Hepatic stellate cell (primary cell): ENCODE measurements at regions not wholly inside any gene's neighbourhood (a gene's known extent, or its start where the extent isn't known, plus 50 kb on each side); places are given as distances from the start of the nearest gene placed in this dataset.
A peak's percentile ranks its signal among the peaks of the same experiment; 100 is the strongest.

Source experiments
- DNase-seq: peaks from one replicate; pipeline ENCODE4 v3.0.0; 2011; ENCODE audit warnings: low spot score

DNA sequence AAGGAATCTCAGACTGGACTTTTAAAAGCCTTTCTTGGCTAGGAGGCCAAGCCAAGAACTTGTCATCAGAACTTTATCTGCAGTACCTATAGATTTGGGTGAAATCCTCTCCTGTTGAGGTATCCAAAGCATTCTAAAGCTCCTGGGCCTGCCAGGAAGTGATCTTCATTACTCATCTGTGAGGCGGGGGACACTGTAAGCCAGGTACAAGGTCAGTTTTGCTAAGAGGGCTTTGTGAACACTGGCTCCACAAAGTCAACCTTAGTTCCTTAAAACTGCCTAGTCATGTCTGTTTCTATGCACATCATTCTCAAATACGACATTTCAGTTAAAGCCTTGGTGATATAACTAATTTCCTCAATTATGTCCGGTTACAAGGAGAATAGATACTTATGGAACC lies 236.7 kb downstream of the PIK3R1 start:
- DNase-seq: no peak

DNA sequence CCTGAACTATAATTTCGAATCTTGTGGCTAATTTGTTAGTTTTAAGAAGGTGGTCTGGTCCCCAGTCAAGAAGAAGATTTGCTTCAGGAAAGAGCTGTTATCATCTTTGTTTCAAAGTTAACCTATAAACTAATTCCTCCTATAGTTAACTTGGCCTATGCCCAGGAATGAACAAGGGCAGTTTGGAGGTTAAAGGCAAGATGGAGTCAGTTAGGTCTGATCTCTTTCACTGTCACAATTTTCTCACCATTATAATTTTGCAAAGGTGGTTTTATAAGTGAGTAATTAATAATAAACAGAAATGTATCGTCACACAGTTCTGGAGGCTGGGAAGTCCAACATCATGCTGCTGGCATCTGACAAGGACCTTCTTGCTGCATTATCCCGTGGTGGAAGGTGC lies 238.6 kb downstream of the PIK3R1 start:
- DNase-seq: no peak

DNA sequence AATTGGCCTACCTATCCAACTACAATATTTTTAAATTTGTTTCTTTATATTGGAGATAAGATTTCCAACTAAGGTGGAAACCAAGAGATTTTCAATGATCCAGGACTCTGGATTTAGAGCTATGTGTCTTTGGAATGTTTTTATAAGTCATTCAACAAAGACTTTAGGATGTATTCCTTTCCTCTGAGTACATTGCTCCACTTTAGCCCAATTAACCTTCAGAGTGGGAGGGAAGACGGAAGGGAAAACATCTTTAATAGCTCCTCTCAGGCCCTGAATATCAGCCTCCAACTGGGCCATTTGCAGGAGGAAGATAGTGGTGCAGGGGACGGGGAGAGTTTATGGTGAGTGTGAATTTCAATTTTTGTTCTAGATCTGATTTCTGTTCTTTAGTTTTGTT lies 239.2 kb downstream of the PIK3R1 start:
- DNase-seq: no peak

DNA sequence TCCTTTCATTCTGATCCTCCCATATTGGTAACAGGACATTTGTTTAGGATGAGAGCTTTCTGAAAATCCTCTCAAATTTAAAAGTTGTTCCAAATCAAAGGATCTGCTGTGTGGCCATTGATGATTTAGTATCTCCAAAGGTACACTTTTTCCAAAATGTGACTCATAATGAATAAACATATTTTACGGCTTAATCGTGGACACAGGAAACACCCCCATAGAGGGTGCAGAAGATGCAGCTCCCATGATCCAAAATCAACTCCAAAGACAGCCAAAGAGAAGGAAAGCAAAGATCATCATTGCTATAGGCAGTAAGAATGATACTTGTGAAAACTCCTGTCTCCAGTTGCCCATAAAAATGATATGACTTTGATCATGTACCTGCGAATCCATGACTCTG lies 239.7 kb downstream of the PIK3R1 start:
- no peak for DNase-seq

DNA sequence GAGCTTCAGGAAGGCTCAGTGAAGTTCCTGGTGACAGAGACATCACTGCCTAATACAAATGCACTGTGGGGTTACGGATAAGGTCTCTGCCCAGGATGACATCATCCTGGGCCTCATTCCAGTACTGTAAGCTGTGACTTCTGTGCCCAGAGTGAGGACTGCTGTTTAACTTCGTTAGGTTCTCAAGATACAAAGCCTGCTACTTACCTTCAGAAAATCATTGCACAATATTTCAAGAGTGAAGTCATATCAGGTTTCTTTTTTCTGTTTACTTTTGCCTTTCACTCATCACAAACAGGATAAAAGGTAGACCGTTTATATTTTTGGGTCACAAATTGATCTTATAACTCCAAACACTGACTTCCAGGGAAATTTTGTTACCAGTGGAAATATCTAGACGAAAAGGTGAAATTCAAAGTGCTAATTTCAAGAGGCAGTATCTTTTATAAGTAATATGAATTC lies 241.2 kb downstream of the PIK3R1 start:
- DNase-seq: peak; percentile 19

DNA sequence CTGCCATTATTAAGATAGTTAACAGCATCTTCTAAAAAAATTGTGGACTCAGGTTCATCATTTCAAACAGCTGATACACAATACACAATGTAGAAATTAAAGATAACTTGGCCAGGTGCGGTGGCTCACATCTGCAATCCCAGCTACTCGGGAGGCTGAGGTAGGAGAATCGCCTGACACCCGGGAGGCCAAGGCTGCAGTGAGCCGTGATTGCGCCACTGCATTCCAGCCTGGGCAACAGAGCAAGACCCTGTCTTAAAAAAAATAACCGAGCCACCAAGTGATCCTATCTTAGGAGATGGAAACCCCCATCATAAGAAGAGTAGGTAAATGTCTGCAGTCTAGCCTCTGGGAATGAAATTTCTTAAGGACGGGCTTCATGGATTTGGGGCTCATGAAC lies 241.7 kb downstream of the PIK3R1 start:
- no peak for DNase-seq

DNA sequence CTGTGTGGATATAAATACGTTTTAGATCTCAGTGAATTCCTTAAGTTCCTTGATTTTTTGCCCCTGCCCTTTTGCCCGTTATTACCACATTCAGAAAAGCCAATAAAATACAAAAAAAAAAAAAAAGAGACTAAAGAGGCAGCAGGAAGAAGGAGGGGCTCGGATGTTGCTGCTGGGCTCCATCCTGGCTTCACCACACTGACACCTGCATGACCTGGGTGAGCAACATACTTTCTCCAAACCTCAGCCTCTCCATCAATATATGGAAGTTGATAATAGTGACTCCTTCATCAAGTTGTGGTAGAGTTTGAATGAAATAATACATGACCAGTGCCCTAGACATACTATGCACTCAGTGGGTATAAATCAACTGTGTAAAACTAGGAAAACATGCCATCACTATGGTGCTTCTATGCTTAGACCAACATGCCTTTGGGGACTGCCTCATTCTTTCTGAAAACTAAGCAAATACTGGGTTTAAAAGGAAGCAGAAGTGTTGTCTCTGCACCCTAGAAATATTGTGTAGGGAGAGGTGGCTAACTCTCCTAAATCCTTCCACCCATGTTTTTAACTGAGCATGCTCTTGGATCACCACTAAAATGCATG lies 243.0 kb downstream of the PIK3R1 start:
- DNase-seq: no peak

DNA sequence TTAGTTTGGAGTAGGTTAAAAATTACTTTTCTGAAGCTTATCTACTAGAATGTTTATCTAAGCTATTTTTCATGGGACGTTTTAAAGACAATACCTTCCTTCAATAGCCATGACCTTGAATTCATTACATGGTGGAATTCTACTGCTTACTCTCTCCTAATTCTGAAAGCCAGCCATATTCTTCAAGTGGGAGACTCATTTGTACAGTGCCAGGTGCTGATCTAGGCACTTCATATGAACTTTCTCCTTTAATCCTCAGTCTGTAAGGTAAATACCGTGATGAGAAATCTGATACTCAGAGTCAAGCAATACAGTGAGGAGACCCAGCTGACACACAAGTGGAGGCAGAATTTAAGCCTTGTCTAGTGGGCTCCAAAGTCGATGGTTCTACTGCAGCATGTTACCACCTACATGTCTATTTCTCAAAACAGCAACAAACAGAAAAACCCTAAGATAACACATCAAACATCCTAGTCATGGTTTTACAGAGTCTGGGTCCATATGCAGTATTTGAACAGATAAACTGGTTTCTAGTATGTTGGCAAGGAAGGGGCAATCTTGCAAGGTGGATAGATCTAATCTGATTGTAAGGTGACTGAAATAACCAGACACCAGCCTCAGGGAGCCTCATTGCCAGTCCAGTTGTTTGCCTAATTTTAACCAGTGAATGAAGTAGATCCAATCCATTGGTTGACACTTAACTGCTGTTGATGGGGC lies 243.7 kb downstream of the PIK3R1 start:
- no peak for DNase-seq

DNA sequence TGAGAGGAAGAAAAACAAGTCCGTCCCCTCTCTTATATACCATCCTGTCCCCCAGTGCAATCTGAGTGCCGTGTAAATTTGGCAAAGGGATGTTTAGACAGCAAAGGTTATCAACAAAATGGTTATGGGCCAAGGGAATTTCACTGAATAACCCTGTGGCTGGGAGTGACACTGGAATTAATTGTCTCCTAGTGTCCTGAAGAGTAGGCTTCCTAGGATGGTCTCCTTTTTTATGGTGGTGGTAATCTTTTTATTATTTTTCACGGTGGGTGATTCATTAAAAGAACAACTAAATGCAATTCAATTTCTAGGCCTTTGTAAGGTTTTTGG lies 244.2 kb downstream of the PIK3R1 start:
- no peak for DNase-seq

DNA sequence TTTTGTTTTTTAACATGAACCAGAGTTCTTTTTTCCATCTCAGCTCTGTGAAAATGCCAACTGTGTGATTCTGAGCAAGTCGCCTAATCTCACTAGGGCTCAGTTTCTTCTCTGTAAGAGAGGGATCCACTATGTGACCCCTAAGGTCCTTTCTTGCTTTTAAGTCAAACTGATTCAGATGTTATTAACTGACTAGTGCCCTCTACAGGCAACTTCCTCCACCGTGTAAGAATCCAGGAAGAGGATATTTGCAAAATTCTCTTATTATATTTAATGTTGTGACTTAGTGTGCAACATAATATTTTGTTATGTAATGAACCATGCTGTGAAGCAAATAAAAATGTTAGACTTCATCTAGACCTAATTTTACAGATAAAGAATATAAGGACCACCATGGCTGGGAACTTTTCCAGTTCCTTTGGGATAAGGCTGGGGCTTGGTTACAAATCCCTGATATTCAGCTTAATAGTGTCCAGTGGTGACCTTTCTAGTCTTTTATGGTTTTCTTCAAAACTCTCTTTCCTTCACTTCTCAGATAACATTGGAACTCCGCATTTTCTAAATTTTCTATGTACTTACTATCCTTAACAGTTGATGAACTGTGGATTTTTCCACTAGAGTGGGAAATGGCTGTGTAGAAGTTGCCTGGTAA lies 244.7 kb downstream of the PIK3R1 start:
- DNase-seq: peak; percentile 16

DNA sequence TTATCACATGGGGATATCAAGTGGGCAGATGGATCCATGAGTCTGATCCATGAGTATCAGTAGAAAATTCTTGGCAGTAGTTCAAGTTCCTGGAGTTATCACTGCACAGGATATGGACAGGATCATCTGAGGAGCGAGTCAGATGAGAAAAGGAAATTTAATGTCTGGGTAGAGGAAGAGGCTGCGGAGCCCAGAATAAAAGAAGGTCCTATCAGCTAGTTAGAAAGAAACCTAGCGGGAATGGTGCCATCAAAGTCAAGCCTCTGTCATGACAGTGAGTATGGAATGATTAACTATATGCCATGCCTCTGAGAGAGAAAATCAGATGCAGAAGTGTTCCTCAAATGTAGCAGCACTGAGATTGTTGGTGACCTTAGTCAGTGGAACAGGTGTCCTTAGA lies 248.1 kb downstream of the PIK3R1 start:
- DNase-seq: no peak

DNA sequence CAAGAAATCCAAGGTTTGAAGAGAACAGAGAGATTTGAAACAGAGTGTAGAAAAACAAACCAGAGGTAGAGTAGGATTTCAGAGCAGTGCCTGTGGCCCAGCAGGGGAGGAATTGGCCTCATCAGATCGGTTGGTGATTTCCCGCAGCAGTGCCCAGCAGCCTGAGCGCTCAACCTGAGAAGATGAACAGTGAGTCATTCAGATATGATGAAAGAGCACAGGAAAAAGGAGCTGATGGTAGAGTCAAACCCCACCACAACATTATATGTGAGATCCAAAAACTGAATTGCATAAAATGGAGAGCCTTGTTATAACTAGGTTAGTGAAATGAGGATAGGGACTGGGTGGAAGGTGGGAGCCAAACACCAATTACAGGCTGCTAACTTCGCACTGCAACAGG lies 248.9 kb downstream of the PIK3R1 start:
- DNase-seq: no peak

DNA sequence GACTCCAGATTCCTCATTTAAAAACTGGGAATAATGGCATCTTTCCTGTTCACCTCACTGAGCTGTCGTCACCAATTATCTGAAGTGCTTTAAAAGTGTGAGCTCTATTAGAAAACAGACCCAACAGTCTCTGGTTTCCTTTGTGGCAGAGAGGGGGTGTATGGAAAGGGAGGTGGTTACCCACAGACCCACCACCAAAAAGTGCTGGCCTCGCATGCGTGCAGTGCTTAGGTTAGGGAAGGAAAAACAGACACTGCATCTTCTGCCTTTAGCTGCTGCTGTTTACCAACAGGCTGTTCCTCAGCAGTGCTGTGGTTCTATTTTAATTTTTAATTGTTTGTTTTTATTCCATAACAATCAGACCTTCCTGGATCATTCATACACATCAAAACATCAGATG lies 249.6 kb downstream of the PIK3R1 start:
- no peak for DNase-seq

DNA sequence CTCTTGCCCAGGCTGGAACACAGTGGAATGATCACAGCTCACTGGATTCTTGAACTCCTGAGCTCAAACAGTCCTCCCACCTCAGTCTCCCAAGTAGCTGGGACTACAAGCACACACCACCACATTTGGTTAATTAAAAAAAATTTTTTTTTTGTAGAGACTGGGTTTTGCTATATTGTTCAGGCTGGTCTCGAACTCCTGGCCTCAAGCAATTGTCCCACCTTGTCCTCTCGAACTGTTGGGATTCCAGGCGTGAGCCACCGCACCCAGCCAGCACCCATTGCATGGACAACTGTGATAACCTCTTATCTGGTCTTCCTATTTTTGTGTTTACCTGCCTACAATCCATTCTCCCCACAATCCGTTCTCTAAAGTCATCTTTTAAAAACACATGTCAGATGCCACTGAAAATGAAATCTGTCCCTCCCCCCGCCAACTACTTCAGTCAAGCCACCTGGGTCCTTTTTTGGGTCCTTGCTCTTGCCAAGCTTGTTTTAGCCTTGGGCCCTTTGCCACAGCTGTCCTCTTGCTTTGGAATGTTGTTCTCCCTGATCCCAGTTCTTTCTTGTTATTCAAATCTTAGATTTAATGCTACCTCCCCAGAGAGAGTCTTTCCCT lies 250.5 kb downstream of the PIK3R1 start:
- DNase-seq: no peak

DNA sequence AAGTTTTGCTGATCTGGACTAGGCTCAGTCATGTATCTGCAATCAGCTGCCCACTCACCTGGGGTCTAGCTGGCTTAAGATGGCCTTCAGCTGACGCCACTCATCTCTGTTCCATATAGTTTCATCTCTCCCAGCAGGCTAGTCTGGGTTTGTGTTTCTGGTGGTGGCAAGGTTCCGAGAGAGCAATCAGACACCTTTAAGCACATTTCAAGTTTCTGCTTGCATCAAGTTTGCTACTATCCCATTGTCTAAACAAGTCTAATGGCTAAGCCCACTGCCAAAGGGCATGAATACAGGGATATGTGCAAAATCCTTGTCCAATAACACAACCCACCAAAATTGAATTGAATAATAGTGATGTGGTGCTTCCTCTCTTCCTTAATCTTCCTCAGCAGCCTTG lies 251.7 kb downstream of the PIK3R1 start:
- DNase-seq: no peak

DNA sequence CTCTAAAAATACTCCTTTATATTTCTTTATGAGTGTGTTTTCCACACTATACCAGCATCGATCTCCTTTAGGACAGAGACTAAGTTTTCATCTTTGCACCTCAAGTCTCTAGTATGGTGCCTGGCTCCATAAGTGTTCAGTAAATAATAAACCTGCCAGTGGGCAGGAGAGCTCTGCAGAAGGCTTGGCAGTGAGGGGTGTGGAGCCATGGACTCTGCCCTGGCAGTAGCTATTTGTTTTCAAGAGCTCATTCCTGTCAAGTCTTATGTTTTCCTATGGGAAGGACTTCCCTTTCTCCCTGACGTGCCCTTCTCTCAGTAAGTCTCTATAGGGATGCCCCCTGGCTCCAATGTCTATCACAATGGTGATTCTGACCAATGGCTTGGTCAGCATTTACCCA lies 252.2 kb downstream of the PIK3R1 start:
- DNase-seq: no peak

DNA sequence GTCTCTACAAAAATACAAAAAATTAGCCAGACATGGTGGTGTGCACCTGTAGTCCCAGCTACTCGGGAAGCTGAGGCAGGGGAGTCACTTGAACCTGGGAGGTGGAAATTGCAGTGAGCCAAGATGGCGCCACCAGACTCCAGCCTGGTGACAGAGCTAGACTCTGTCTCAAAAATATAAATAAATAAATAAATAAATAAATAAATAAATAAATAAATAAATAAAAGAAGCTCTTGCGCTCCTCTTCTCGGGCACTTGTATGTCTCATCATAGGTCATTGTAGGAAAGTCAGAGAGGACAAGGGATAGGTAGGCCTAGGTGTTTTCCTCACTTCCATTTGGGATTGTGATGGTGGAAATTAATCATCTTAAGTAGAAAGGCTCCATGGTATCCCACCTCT lies 252.8 kb downstream of the PIK3R1 start:
- DNase-seq: no peak

DNA sequence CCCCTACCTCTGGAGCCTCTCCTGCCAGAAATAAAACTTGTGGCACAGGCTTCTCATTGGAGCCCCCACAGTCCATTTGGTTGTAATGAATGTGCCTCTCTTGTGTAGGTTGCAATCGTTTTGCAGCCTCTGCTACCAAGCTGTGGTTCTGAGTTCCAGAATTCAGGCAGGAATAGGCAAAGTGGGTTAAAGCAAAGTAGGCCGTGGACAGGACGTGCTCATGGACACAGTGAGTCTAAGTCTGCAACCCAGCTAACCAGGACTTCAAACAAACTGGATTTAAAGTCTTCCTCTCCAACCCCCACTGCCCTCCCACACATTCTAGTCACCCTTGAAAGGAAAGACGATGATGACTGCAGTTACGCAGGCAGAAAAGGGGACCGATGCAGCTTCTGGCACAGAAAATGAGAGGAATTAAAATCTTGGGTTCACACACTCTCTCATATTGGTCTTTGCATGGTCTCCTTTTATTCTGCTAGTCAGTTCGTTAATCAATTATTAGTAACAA lies 260.0 kb downstream of the PIK3R1 start:
- no peak for DNase-seq

DNA sequence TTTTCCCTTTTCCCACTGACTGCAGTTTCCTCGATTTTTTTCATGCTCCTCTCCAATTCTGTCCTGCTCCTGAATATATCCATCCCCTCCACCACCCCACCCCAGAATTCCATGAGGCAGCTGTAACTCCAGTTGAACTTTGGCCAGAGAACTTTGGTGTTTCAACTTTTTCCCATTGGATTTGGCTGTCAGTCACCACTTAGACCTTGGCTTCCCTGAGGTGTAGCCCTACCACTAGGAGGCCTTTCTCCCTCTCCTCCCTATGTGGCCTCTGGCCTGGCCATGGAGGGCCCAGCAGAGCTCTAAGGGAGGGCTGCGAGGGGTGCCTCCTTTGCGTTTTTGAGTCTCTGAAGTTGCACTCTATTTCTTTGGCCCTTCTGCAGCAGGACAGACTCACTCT lies 261.3 kb downstream of the PIK3R1 start:
- DNase-seq: no peak

DNA sequence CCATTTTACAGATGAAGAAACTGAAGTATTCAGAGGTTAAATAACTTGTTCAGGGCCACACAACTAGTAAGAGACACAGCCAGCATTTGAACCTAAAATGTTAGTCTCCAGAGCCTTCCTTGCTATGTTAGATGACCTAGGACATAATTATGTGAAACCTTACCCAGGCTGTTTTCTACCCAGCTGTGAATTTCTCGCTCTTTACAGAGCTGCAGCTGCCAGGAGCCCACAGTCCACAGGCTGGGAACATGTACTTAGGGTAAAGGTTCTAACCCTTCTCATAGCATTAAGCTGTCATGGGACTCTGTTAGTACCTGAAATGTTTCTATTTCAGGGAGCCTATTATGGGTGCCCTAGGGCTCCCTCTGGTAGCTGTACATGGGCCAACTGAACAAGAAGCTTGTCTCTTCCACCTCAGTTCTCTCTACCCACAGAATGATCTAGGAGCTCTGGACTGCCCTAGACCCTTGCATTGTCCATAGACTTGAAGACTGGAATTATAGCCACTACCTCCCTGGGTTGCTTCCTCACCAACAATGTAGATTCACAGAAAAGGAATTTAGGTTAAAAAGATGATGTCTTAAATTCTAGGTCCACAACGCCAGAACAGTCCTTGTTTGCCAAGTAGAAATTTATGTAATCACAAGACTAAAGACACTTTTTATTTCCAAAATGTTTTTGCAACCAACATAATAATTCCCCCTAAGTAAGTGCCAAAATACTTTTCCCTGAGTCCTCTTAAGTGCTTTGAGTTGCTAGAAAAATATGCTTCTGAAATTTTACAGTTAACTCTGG lies 262.9 kb downstream of the PIK3R1 start:
- DNase-seq: no peak

DNA sequence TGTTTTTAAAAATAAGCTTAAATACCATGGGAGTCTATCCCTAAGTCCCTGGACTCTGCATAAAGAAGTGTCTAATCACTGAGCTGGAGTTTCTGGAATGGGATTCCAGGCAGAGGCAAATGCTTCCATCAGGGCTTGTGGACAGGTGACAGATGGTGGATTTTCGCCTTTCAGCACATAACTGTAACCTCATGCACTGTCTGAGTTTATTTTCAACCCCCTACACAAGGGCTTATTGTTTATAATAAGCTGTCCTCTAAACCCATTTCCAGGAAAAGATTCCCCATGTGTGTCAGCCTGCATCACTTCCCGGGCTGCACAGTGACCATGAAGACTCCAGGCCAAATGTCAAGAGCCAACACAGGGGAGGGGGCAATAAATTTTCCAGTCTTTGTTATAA lies 264.0 kb downstream of the PIK3R1 start:
- no peak for DNase-seq

DNA sequence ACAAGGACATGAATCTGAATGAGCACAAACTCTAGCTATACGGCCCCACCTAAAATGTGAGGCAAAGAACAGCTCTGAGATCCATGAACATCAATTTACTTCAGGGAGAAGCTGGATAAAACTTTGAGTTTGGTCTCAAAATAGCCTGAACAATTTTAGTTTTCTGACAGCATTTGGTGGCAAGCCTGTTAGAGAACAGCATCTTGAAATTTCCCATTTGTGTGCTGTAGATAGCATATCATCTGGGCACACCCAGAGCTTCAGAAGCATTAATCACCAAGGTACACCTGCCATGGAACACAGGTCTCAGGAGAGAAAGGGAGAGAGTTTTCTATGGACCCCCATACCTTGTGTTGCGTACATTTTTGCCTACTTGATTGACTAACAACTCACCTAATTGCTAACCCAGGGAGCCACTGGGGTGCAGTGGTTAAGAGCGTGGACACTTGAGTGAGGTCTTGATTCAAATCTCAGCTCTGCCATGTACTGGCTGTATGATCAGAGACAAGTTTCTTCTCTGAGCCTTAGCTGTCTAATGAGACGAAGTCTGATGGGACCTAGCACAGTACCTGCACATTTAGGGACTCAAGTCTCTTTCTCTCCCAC lies 264.9 kb downstream of the PIK3R1 start:
- no peak for DNase-seq
